ENCODE measurements at regions not wholly inside any gene's neighbourhood (a gene's known extent, or its start where the extent isn't known, plus 50 kb on each side); places are given as distances from the start of the nearest gene placed in this dataset.

DNA sequence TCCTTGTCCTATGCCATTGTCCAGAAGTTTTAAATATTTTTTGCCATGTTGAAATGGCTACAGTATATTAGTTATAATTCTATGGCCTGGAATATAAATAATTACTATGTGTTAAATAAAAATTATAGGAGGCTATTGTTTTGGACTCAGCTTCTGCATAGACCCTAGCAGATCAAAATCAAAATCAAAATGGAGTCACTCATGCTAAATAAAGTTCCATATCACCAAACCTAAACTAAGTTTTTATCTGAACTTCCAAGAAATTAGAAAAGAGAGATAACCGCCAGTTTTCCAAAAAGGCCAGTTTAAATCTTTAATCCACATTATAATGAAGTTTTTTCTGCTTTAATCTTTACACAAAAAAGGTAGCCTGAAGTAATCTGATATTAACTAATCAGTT, 227.8 kb upstream of the P2RY1 start:
- no peak for DNase-seq (ENCODE audit: insufficient read length, low spot score, missing footprints)
- no peak overlapping the region for H3K4me2 ChIP-seq (ENCODE audit: insufficient read depth, low read length)
- peaks cover 5% of the 10 kb centered on the region for H3K27me3 ChIP-seq (ENCODE audit: insufficient read depth, low read length)

DNA sequence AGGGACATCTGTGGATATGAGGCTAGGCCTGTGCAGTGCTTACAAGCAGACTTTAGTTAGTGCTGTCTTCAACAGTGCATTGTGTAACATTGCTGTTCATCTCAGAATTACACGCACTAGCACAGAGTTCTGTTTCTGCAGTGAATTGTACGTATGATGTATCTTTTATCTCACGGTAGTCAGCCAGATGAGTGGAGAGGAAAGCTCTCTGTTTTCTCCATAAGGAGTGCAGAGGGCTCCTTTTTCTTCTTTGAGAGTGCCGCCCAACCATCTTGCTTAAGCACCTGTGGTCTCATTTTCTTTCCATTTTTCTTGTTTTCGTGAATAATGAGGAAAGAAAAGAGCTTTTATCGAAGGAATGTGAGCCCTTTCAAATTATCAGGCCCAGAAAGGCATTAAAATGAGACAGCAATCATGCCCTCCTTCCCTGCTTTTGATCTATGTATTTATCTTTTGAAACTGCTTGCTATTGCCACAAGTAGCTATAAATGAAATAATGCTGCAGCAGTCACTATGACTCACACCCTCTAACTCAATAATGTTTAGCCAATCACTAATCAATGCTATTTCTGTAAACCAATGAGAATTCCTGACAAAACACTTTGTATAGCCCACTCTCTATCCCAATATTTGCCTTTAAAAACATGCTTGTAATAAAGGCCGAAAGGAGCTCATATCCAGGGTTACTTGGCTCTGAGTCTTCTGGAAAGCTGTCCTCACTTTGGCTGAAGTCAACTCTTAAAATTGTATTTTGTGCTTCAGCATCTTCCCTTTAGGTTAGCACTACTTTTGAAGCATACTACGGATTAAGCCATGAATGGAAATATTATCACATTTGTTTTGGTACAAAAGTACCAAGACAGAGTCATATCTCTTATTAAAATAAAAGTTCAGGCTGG, 226.0 kb upstream of the P2RY1 start:
- Histone ChIP-seq H3K36me3 (ENCODE audit: insufficient read depth, low read length) (no peaks in the 10 kb centered on the region), H3K4me2 (ENCODE audit: insufficient read depth, low read length) (no peak overlapping the region), H3K9me3 (ENCODE audit: low read depth, low read length) (no peaks in the 10 kb centered on the region), H3K79me2 (ENCODE audit: insufficient read depth, low read length) (no peaks in the 10 kb centered on the region), H4K20me1 (ENCODE audit: insufficient read depth, low read length) (no peaks in the 10 kb centered on the region), H2AFZ (ENCODE audit: low read length) (no peak overlapping the region), H3K27ac (ENCODE audit: low read depth, low read length) (no peak overlapping the region), H3K27me3 (ENCODE audit: insufficient read depth, low read length) (peaks cover 5% of the 10 kb centered on the region), H3K4me1 (ENCODE audit: insufficient read depth, low read length) (no peaks in the 10 kb centered on the region), H3K4me3 (ENCODE audit: insufficient read depth, low read length) (no peak overlapping the region)
- TF ChIP-seq, protein P1, sequence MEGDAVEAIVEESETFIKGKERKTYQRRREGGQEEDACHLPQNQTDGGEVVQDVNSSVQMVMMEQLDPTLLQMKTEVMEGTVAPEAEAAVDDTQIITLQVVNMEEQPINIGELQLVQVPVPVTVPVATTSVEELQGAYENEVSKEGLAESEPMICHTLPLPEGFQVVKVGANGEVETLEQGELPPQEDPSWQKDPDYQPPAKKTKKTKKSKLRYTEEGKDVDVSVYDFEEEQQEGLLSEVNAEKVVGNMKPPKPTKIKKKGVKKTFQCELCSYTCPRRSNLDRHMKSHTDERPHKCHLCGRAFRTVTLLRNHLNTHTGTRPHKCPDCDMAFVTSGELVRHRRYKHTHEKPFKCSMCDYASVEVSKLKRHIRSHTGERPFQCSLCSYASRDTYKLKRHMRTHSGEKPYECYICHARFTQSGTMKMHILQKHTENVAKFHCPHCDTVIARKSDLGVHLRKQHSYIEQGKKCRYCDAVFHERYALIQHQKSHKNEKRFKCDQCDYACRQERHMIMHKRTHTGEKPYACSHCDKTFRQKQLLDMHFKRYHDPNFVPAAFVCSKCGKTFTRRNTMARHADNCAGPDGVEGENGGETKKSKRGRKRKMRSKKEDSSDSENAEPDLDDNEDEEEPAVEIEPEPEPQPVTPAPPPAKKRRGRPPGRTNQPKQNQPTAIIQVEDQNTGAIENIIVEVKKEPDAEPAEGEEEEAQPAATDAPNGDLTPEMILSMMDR (IDR thresholded peaks at IDR 0.05; ENCODE audit: extremely low read depth, low read depth, low read length) = no peak
- DNase-seq (ENCODE audit: insufficient read length, low spot score, missing footprints) = no peak

More for the DNA sequence above, 227.8 kb upstream of the P2RY1 start:
- TF ChIP-seq, protein P1 (IDR thresholded peaks at IDR 0.05; ENCODE audit: extremely low read depth, low read depth, low read length) = no peak
- Histone ChIP-seq H3K4me3 (ENCODE audit: insufficient read depth, low read length) (no peak overlapping the region), H2AFZ (ENCODE audit: low read length) (no peak overlapping the region), H3K9me3 (ENCODE audit: low read depth, low read length) (no peaks in the 10 kb centered on the region), H3K79me2 (ENCODE audit: insufficient read depth, low read length) (no peaks in the 10 kb centered on the region), H3K4me1 (ENCODE audit: insufficient read depth, low read length) (no peaks in the 10 kb centered on the region), H3K36me3 (ENCODE audit: insufficient read depth, low read length) (no peaks in the 10 kb centered on the region), H3K27ac (ENCODE audit: low read depth, low read length) (no peak overlapping the region), H4K20me1 (ENCODE audit: insufficient read depth, low read length) (no peaks in the 10 kb centered on the region)

DNA sequence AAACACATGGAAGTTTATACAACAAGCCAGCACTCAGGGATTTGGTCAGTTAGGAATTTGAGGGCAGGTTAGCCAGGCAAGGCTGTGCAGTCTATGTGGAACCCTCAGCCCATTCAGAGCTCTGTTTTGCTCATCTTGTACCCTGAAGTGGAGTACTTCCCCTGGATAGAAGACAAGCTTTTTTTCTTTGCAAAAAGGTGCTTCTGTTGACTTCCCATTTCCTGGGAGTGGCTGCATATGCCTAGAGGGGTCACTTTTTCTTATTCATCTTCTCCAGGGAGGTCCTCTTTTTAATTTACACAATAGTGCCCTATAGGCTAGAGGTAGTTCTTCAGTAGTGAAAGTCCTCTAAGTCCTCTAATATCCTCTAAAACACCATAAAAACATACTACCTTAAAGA, 225.0 kb upstream of the P2RY1 start:
- no peak overlapping the region for H3K27ac ChIP-seq (ENCODE audit: low read depth, low read length)
- DNase-seq (ENCODE audit: insufficient read length, low spot score, missing footprints) = no peak
- H3K36me3 ChIP-seq (ENCODE audit: insufficient read depth, low read length) = no peaks in the 10 kb centered on the region
- H3K4me2 ChIP-seq (ENCODE audit: insufficient read depth, low read length) = no peak overlapping the region
- no peak overlapping the region for H2AFZ ChIP-seq (ENCODE audit: low read length)
- H3K27me3 ChIP-seq (ENCODE audit: insufficient read depth, low read length) = peaks cover 5% of the 10 kb centered on the region
- no peaks in the 10 kb centered on the region for H3K79me2 ChIP-seq (ENCODE audit: insufficient read depth, low read length)
- TF ChIP-seq, protein P1 (IDR thresholded peaks at IDR 0.05; ENCODE audit: extremely low read depth, low read depth, low read length) = no peak
- H3K9me3 ChIP-seq (ENCODE audit: low read depth, low read length) = no peaks in the 10 kb centered on the region
- H3K4me3 ChIP-seq (ENCODE audit: insufficient read depth, low read length) = no peak overlapping the region
- H3K4me1 ChIP-seq (ENCODE audit: insufficient read depth, low read length) = no peaks in the 10 kb centered on the region
- no peaks in the 10 kb centered on the region for H4K20me1 ChIP-seq (ENCODE audit: insufficient read depth, low read length)

DNA sequence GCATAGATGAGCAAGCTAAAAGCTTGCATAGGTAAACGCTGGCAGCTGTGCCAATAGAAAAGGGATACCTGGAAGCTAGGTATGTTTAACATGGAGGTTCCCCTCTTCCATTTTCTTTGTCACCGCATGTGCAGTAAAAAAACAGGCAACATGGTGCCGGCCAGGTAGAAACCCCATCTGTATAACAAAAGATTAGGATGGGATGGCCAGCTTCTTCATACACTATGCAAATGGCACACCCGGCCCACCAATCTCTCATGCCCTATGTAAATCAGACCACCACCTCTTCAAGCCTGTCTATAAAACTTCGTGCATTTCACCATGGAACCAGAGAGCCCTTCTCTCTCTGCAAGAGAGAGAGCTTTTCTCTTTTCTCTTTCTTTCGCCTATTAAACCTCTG, 224.3 kb upstream of the P2RY1 start:
- H3K79me2 ChIP-seq (ENCODE audit: insufficient read depth, low read length) = no peaks in the 10 kb centered on the region
- DNase-seq (ENCODE audit: insufficient read length, low spot score, missing footprints) = no peak
- H3K4me3 ChIP-seq (ENCODE audit: insufficient read depth, low read length) = no peak overlapping the region
- H2AFZ ChIP-seq (ENCODE audit: low read length) = no peak overlapping the region
- no peaks in the 10 kb centered on the region for H4K20me1 ChIP-seq (ENCODE audit: insufficient read depth, low read length)
- no peak overlapping the region for H3K27ac ChIP-seq (ENCODE audit: low read depth, low read length)
- peaks cover 5% of the 10 kb centered on the region for H3K27me3 ChIP-seq (ENCODE audit: insufficient read depth, low read length)
- TF ChIP-seq, protein P1 (IDR thresholded peaks at IDR 0.05; ENCODE audit: extremely low read depth, low read depth, low read length) = no peak
- H3K4me2 ChIP-seq (ENCODE audit: insufficient read depth, low read length) = no peak overlapping the region
- H3K4me1 ChIP-seq (ENCODE audit: insufficient read depth, low read length) = no peaks in the 10 kb centered on the region
- H3K9me3 ChIP-seq (ENCODE audit: low read depth, low read length) = no peaks in the 10 kb centered on the region
- no peaks in the 10 kb centered on the region for H3K36me3 ChIP-seq (ENCODE audit: insufficient read depth, low read length)

All from osteoblast (primary cell).